Epidermal melanocyte (primary cell): ENCODE measurements at regions not wholly inside any gene's neighbourhood (a gene's known extent, or its start where the extent isn't known, plus 50 kb on each side); places are given as distances from the start of the nearest gene placed in this dataset.

Experiments used
- DNase-seq: peaks from one replicate; pipeline ENCODE4 v3.0.0; 2011; ENCODE audit warnings: low spot score; ENCODE audit not compliant: insufficient read length

- no peak for DNase-seq
Measured at GRCh38 chr20:11034025-11034424, 360.2 kb upstream of the JAG1 start.

GRCh38 chr20:11035211-11035610, 361.4 kb upstream of the JAG1 start:
- no peak for DNase-seq

GRCh38 chr20:11041396-11041795, 367.6 kb upstream of the JAG1 start:
- no peak for DNase-seq

GRCh38 chr20:11043001-11043400, 369.2 kb upstream of the JAG1 start:
- no peak for DNase-seq

GRCh38 chr20:11044561-11044960, 370.8 kb upstream of the JAG1 start:
- DNase-seq: no peak

GRCh38 chr20:11045412-11046175, 371.8 kb upstream of the JAG1 start:
- DNase-seq: peak; percentile 25

- DNase-seq: no peak
Measured at GRCh38 chr20:11047559-11047958, 373.8 kb upstream of the JAG1 start.

- DNase-seq: no peak
Measured at GRCh38 chr20:11048739-11049138, 374.9 kb upstream of the JAG1 start.

- no peak for DNase-seq
Measured at GRCh38 chr20:11050350-11050749, 376.6 kb upstream of the JAG1 start.

- DNase-seq: no peak
Measured at GRCh38 chr20:11051136-11051535, 377.3 kb upstream of the JAG1 start.

GRCh38 chr20:11053310-11053709, 379.5 kb upstream of the JAG1 start:
- DNase-seq: no peak

GRCh38 chr20:11054266-11054993, 380.6 kb upstream of the JAG1 start:
- no peak for DNase-seq

GRCh38 chr20:11056414-11056813, 382.6 kb upstream of the JAG1 start:
- DNase-seq: no peak

GRCh38 chr20:11057624-11058023, 383.8 kb upstream of the JAG1 start:
- no peak for DNase-seq

- DNase-seq: no peak
Measured at GRCh38 chr20:11059659-11060058, 385.9 kb upstream of the JAG1 start.

GRCh38 chr20:11060423-11061185, 386.8 kb upstream of the JAG1 start:
- DNase-seq: no peak

- DNase-seq: no peak
Measured at GRCh38 chr20:11063444-11063843, 389.6 kb upstream of the JAG1 start.

- no peak for DNase-seq
Measured at GRCh38 chr20:11064946-11065345, 391.1 kb upstream of the JAG1 start.

GRCh38 chr20:11067359-11067758, 393.6 kb upstream of the JAG1 start:
- DNase-seq: no peak

- no peak for DNase-seq
Measured at GRCh38 chr20:11072982-11073381, 399.2 kb upstream of the JAG1 start.

GRCh38 chr20:11076434-11077105, 402.8 kb upstream of the JAG1 start:
- no peak for DNase-seq

GRCh38 chr20:11077226-11077625, 403.4 kb upstream of the JAG1 start:
- no peak for DNase-seq
